Hematopoietic multipotent progenitor cell (in vitro differentiated cells): ENCODE measurements at regions not wholly inside any gene's neighbourhood (a gene's known extent, or its start where the extent isn't known, plus 50 kb on each side); places are given as distances from the start of the nearest gene placed in this dataset.
A peak's percentile ranks its signal among the peaks of the same experiment; 100 is the strongest.
"Not testable (repeated sequence)": the region's sequence is repeated elsewhere in the genome, so short reads cannot be mapped to it uniquely, and the experiment has no call there.

ENCODE experiments used
- DNase-seq, 3 donors: peaks; one replicate each; pipeline ENCODE4 v3.0.0-alpha.2; 2011 to 2015; ENCODE audit warnings: low read depth in 2 of 3, low spot score in 2 of 3

- DNase-seq, result not testable (repeated sequence)
Observed at GRCh38 chr2:132068407-132068806, 93.3 kb downstream of the ANKRD30BL start.

- peak in 1 of 3 donors; percentile 1 for DNase-seq
Observed at GRCh38 chr2:132065391-132065790, 96.4 kb downstream of the ANKRD30BL start.

GRCh38 chr2:132039609-132040236 is 122.0 kb downstream of the ANKRD30BL start:
- not testable (repeated sequence) for DNase-seq

DNA sequence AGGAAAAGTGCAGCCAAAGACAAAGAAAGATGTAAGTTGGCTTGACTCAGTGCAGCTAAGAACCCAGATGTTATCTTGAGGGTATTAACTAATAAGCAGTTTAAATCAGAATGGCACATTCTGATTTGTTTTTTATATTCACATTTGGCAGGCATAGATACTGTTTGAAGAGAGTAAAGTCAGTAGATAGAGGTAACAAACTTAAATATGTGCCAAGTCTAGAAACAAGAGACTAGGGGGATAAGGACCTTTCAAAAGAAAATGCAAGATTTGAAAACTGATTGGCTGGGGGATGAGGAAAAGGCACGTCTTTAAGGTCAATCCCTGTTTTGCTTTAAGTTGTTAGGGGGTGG is 122.9 kb downstream of the ANKRD30BL start:
- DNase-seq, result not testable (repeated sequence)

GRCh38 chr2:132038179-132038882 is 123.4 kb downstream of the ANKRD30BL start:
- no peak for DNase-seq

GRCh38 chr2:132037527-132038178 is 124.1 kb downstream of the ANKRD30BL start:
- DNase-seq, result no peak

GRCh38 chr2:132034646-132035045 is 127.1 kb downstream of the ANKRD30BL start:
- DNase-seq, result no peak

- DNase-seq, result no peak
Observed at GRCh38 chr2:132033949-132034348, 127.8 kb downstream of the ANKRD30BL start.

GRCh38 chr2:132033365-132033764 is 128.4 kb downstream of the ANKRD30BL start:
- no peak for DNase-seq

- DNase-seq, result not testable (repeated sequence)
Observed at GRCh38 chr2:132012046-132012445, 149.7 kb downstream of the ANKRD30BL start.

GRCh38 chr2:132009874-132010521 is 151.8 kb downstream of the ANKRD30BL start:
- DNase-seq, result peak in 2 of 3 donors; percentile 0 to 8

GRCh38 chr2:132009177-132009873 is 152.4 kb downstream of the ANKRD30BL start:
- no peak for DNase-seq

DNA sequence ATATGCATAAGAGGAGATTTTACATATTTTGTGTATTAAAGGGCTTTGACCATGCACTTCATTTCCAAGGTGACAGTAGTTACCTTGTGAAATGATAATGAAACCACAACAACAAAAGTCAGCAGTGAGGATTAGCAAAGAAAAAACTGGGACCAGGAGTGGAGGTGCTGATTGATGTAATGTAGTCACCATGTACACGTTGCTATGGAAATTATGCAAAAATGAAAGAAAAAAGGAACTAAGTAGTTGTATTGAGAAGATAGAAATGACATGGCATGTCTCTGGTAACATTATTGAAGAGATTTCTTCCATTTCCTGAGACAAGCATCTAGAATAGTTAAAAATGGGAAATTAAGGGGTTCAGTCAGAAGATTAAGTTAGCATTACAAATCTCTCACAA is 171.0 kb downstream of the ANKRD30BL start:
- not testable (repeated sequence) for DNase-seq

- not testable (repeated sequence) for DNase-seq
Observed at GRCh38 chr2:131966671-131967070, 195.1 kb downstream of the ANKRD30BL start.

DNA sequence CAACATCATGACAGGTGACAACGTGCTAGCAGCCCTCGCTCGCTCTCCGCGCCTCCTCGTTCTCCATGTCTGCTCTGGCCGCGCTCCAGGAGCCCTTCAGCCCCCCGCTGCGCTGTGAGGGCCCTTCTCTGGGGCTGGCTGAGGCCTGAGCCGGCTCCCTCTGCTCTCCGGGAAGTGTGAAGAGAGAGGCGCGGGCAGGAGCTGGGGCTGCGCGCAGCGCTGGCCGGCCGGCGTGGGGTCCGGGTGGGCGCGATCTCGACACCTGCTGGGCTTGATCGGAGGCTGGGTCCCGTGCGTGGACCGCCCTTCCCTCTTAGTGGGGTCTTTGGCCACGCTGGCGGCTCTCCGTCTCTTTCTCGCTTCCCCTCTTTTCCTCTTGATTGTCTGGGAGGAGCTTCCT is 195.5 kb downstream of the ANKRD30BL start:
- DNase-seq, result no peak

DNA sequence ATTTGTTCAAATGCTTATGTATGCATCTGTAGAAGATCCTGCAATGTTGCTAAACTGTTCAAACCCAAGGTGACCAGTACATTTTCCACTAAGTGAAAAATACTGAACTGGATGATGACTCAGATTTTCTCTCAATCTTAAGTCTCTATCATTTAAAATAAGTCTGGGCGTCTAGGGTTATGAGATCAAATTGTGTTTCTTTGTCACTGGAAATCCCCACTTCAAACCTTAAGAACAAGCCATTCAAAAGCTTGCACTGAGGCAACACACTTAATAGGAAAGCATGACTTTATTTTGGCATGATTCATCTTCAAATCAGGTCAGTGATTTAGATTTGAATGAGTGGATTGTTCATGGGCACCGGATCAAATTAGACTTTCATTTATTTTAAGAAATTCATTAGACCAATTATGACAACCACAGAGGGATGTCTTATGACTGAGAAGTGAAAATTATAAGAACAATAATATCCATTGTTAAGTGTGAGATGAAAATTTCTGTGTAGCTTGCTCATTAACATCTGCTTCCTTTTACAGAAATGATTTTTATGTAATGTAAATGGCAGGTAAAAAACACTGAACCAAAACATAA is 203.6 kb downstream of the ANKRD30BL start:
- DNase-seq, result not testable (repeated sequence)

GRCh38 chr2:131948641-131949040 is 213.1 kb downstream of the ANKRD30BL start:
- not testable (repeated sequence) for DNase-seq

- DNase-seq, result peak in 1 of 3 donors; percentile 0
Observed at GRCh38 chr2:131923287-131923686, 238.5 kb downstream of the ANKRD30BL start.

DNA sequence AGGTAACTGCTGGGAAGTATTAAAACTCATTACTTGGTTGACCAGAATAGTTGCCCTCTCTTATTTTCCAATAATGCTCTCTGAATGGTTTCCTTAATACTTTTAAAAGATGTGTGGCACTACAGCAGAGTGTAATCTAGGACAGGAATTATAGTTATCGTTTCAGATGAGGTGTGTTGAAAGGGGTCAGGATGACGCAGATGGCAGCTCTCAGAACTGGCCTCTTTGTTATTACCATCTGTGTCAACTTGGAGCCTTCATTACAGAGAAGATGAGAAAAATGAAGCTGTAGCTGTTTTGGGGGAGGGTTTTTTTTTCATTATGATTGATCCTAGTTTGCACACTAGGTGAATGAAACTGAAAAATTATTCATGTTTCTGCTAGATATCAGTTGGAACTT is 238.9 kb downstream of the ANKRD30BL start:
- not testable (repeated sequence) for DNase-seq
